Epithelial cell of proximal tubule (primary cell): ENCODE measurements at regions not wholly inside any gene's neighbourhood (a gene's known extent, or its start where the extent isn't known, plus 50 kb on each side); places are given as distances from the start of the nearest gene placed in this dataset.

Experiments
- DNase-seq: peaks from one replicate; pipeline ENCODE4 v3.0.0-alpha.2; 2011; ENCODE audit warnings: low read depth
- H3K4me3 ChIP-seq: 2 replicates; pipeline ENCODE4 v1.5.1; 2011; ENCODE audit warnings: low read depth, mild to moderate bottlenecking, low read length
- TF ChIP-seq, protein P1 (sequence below): conservative IDR thresholded peaks from 2 replicates; pipeline ENCODE4 v1.5.1; 2012; ENCODE audit warnings: low read depth, mild to moderate bottlenecking, low read length

DNA sequence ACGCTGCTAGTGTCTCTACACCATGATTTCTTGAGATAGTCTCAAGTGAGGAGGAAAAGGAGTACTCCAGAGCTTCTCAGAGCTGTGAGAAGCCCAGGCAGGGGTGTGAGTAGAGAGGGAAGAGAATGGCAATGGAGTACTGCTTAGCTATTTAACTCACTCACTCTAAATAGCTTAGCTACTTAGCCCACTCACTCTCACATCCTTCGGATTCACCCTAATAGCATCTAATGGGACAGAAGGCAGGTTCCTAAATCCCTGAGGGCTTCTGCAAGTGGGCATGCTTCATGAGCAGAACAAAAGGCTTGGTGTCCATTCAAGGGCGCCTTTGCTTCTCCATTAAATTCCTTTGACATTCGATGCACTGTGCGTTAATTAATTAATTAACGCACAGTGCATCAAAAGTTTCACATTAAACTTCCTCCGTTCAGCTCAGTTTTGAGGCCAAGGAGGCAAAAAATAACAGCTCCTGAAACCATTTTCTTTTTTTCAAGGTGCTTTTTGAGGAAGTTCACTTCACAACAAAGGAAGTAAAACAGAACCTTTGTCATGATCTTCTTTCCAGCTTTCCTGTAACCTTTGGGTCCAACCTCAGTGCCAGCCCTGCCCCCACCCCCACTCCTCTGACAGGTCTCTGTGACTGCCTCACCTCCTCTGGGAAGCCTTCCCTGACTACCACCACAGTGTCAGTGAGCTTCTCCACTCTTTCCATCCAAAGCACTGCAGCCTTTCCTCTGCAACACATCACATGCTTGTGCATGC is 294.0 kb downstream of the SEC61B start:
- TF ChIP-seq, protein P1, sequence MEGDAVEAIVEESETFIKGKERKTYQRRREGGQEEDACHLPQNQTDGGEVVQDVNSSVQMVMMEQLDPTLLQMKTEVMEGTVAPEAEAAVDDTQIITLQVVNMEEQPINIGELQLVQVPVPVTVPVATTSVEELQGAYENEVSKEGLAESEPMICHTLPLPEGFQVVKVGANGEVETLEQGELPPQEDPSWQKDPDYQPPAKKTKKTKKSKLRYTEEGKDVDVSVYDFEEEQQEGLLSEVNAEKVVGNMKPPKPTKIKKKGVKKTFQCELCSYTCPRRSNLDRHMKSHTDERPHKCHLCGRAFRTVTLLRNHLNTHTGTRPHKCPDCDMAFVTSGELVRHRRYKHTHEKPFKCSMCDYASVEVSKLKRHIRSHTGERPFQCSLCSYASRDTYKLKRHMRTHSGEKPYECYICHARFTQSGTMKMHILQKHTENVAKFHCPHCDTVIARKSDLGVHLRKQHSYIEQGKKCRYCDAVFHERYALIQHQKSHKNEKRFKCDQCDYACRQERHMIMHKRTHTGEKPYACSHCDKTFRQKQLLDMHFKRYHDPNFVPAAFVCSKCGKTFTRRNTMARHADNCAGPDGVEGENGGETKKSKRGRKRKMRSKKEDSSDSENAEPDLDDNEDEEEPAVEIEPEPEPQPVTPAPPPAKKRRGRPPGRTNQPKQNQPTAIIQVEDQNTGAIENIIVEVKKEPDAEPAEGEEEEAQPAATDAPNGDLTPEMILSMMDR: no peak
- no peak overlapping the region for H3K4me3 ChIP-seq
- no peak for DNase-seq

DNA sequence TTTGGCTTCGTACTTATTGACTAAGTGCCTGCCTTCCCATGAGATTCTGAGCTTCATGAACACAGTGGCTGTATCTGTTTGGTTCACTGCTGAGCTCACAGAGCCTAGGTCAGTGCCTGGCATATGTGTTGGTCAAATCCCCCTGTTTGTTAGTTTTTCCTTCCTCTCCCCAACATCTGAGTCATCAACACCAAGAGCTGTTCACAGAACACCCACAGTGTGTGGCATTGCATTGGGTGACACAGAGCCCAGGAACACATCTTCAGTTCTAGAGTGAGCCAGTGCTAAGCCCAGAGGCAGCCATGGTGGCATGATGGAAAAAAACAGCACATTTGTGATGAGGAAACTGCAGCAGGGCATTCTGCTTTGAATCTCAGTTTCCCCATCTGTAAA is 294.6 kb downstream of the SEC61B start:
- TF ChIP-seq, protein P1: no peak
- DNase-seq: no peak
- no peak overlapping the region for H3K4me3 ChIP-seq

DNA sequence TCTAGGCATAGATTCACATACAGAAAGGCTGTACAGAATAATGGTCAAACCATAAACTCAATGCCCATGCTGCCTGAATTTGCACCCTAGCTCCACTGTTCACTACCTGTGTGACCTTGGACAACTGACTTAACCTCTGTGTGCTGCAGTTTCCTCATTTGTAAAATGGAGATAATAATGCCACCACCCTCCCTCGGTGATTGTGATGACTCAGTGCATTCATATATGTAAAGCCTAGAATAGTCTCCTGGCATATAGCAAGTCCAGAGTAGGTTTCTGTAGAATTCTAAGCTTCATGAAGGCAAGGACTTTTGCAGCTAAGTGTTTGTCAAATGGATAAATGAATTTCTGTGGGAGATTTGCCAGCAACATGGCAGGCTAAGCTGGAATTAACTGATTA is 297.8 kb upstream of the NR4A3 start:
- no peak overlapping the region for H3K4me3 ChIP-seq
- TF ChIP-seq, protein P1: no peak
- no peak for DNase-seq

DNA sequence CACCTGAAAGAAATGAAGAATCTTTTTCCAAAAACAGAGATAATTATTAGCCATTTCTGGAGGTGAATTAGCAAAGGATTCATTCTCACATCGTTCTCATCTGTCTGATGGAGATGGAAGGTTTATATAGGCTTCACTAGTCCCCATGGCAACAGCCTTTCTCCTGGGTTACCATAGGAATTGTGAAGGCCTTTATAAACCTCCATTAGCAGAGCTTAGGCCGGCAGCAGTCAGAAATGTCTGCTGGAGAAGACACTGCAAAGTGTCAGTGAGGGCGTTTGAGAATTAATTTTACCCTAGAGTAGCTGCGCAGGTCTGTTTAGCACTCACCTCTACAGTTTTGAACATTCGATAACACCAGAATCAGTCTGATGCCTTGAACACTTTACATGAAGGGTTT is 290.4 kb upstream of the NR4A3 start:
- DNase-seq: no peak
- TF ChIP-seq, protein P1: no peak
- H3K4me3 ChIP-seq: no peak overlapping the region

DNA sequence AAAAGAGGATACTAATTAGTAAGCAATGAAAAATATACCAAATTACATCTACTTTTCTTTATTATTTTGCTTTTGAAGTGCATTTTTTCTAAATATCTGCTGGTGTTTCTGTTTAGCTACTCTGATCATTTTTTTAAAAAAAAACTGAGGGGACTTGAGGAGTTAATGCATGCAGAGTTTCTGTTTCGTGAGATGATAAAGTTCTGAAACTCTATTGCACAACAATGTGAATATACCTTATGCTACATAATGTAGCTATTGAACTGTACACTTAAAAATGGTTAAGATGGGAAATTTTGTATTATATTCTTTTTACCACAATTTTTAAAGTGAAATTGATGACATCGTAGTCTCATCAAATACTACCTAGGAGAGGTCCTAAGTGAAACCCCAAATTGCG is 288.3 kb upstream of the NR4A3 start:
- no peak for DNase-seq
- TF ChIP-seq, protein P1: no peak
- no peak overlapping the region for H3K4me3 ChIP-seq

DNA sequence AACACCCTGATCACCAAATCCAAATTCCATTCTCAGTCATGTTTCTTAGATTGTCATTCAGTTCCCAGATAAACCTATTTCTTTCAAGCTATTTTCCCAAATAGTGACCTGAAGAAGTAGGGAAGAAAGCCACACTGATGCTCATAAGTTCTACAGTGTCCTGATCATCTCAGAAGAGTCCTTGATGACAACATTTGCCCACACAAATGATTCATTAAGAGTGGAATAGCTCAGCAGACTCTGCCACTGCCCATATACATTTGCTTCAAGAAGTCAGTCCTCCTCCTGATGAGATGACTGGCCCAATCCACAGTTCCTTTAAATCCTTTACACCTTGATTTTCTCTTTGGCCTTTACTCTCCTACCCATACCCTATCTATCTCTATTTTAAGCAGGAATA is 283.7 kb upstream of the NR4A3 start:
- DNase-seq: no peak
- TF ChIP-seq, protein P1: no peak
- no peak overlapping the region for H3K4me3 ChIP-seq

DNA sequence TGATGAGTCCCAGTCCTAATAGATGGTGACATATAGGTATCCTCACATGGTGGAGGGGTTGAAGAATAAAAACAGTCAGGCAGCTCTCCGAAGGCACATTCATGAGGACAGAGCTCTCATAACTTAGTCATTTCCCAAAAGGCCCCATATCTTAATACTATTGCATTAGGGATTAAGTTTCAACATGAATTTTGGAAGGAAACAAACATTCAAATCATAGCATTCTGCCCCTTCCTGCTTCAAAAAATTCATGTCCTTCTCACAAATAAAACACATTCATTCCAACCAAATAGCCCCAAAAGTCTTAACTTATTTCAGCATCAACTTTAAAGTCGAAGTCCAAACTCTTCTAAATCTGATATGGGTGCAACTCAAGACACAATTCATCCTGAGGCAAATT is 277.2 kb upstream of the NR4A3 start:
- H3K4me3 ChIP-seq: no peak overlapping the region
- no peak for DNase-seq
- TF ChIP-seq, protein P1: no peak
